ENCODE measurements at regions not wholly inside any gene's neighbourhood (a gene's known extent, or its start where the extent isn't known, plus 50 kb on each side); places are given as distances from the start of the nearest gene placed in this dataset.

DNA sequence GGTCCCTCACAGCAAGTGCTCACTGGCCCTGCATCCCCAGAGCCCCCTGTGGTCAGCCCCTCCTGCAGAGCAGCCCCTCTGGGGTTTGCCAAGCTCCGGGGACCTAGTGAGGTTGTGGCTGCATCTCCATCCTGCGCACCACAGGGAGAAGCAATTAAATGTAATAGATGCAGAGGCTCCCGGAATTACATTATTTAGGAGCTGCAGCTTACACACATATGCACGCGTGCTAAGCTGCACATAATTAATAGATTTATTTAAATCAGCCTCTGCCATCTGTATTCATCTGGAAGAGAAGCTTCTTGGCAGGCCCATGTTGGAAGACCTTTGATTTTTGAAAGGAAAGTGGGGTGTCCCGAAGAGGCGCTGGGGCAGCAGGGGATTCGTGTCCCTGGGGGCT is 1271.5 kb downstream of the BRD1 start:
- no peak for DNase-seq
- 84 to 96% (median 89%) methylated on average over 7 to 8 of the region's 8 CpGs for WGBS, 4 donors
- no peaks in the 10 kb centered on the region for H3K4me1 ChIP-seq (replicated peaks in 1 of 2)
- no peaks in the 10 kb centered on the region for H3K36me3 ChIP-seq (replicated peaks in 1 of 2)
- no peaks in the 10 kb centered on the region for H3K9me3 ChIP-seq (replicated peaks in 1 of 3)
- no peak overlapping the region for H3K4me3 ChIP-seq
- no peaks in the 10 kb centered on the region for H3K27me3 ChIP-seq
- TF ChIP-seq, protein P1, sequence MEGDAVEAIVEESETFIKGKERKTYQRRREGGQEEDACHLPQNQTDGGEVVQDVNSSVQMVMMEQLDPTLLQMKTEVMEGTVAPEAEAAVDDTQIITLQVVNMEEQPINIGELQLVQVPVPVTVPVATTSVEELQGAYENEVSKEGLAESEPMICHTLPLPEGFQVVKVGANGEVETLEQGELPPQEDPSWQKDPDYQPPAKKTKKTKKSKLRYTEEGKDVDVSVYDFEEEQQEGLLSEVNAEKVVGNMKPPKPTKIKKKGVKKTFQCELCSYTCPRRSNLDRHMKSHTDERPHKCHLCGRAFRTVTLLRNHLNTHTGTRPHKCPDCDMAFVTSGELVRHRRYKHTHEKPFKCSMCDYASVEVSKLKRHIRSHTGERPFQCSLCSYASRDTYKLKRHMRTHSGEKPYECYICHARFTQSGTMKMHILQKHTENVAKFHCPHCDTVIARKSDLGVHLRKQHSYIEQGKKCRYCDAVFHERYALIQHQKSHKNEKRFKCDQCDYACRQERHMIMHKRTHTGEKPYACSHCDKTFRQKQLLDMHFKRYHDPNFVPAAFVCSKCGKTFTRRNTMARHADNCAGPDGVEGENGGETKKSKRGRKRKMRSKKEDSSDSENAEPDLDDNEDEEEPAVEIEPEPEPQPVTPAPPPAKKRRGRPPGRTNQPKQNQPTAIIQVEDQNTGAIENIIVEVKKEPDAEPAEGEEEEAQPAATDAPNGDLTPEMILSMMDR (IDR thresholded peaks at IDR 0.05): no peak
- no peak for TF ChIP-seq POLR2A (IDR thresholded peaks at IDR 0.05)
- H3K27ac ChIP-seq: no peak overlapping the region
- intact Hi-C loops (cut with DNase I): no loop called here

DNA sequence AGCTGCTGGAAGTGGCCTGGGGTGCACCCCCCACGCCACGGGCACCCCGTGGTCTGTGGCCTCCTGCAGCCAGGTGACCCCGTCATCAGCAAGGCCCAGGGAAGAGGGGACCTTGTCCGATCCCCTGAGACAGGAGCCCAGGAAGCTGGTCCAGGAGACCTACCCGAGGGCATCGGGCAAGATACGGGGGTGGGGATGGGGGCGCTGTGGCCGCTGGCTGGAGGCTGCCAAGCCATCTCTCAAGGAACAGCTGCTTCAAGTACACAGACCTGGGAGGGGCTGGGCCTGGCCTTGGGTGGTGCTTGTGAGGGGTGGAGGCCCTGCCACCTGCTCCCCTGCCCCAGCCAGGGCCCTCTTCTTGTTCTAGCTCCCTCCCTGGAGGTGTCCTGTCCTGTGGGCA is 1272.1 kb downstream of the BRD1 start:
- Histone ChIP-seq H3K27me3 (no peaks in the 10 kb centered on the region), H3K4me1 (replicated peaks in 1 of 2) (no peaks in the 10 kb centered on the region), H3K9me3 (replicated peaks in 1 of 3) (no peaks in the 10 kb centered on the region), H3K27ac (no peak overlapping the region), H3K36me3 (replicated peaks in 1 of 2) (no peaks in the 10 kb centered on the region), H3K4me3 (no peak overlapping the region)
- DNase-seq: no peak
- intact Hi-C loops (cut with DNase I): no loop called here
- TF ChIP-seq POLR2A (IDR thresholded peaks at IDR 0.05): no peak
- TF ChIP-seq, protein P1 (IDR thresholded peaks at IDR 0.05): no peak
- 72 to 78% (median 76%) methylated on average over 9 to 10 of the region's 10 CpGs for WGBS, 4 donors

DNA sequence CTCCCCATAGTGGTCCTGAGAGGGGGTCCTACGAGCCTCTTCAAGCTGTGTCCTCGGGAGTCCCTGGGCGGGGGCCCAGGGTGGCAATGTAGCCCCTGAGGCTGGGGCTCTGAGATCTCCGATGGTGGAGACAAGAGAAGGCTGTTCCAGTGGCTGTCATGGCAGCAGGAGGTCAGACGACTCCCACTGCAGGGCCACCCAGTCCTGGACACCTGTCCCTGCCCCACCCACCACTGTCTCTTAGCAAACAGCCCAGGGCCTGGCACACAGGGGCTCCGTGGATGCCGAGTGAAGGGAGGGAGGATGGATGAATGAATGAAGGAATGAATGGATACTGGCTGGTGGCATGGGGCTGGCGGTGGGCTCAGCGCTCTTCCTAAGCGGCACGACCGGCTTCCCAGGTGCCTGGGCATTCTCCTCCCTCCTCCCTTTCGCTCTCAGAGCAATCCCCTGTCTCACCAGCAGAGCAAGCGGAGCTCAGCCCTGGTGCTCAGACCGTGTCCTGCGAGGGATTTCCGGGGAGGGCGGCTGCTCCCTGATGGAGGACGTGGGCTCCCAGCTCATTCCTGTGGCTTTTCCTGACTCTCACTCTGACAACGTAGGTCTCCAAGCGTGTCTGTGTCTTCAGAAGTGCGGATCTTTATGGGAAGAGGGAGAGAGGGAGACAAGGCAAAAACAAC is 1272.6 kb downstream of the BRD1 start:
- TF ChIP-seq, protein P1 (IDR thresholded peaks at IDR 0.05): no peak
- TF ChIP-seq POLR2A (IDR thresholded peaks at IDR 0.05): no peak
- H3K4me3 ChIP-seq: no peak overlapping the region
- intact Hi-C loops (cut with DNase I): no loop called here
- no peaks in the 10 kb centered on the region for H3K4me1 ChIP-seq (replicated peaks in 1 of 2)
- 48 to 66% (median 62%) methylated on average over 19 to 22 of the region's 22 CpGs for WGBS, 4 donors
- H3K27me3 ChIP-seq: no peaks in the 10 kb centered on the region
- no peak overlapping the region for H3K27ac ChIP-seq
- no peaks in the 10 kb centered on the region for H3K9me3 ChIP-seq (replicated peaks in 1 of 3)
- no peaks in the 10 kb centered on the region for H3K36me3 ChIP-seq (replicated peaks in 1 of 2)
- no peak for DNase-seq

GRCh38 chr22:48553694-48554308 is 1273.9 kb downstream of the BRD1 start:
- Histone ChIP-seq H3K9me3 (replicated peaks in 1 of 3) (no peaks in the 10 kb centered on the region), H3K27ac (no peak overlapping the region), H3K4me3 (no peak overlapping the region), H3K36me3 (replicated peaks in 1 of 2) (no peaks in the 10 kb centered on the region), H3K4me1 (replicated peaks in 1 of 2) (no peaks in the 10 kb centered on the region), H3K27me3 (no peaks in the 10 kb centered on the region)
- TF ChIP-seq, protein P1 (IDR thresholded peaks at IDR 0.05): no peak
- TF ChIP-seq POLR2A (IDR thresholded peaks at IDR 0.05): no peak
- 75 to 83% (median 82%) methylated on average over 18 to 22 of the region's 22 CpGs for WGBS, 4 donors
- no peak for DNase-seq
- intact Hi-C loops (cut with DNase I): no loop called here

All from adrenal gland (tissue), 9 donors.